SKM-1 (cell line): ENCODE measurements at regions not wholly inside any gene's neighbourhood (a gene's known extent, or its start where the extent isn't known, plus 50 kb on each side); places are given as distances from the start of the nearest gene placed in this dataset.
A peak's percentile ranks its signal among the peaks of the same experiment; 100 is the strongest.
"Not testable (repeated sequence)": the region's sequence is repeated elsewhere in the genome, so short reads cannot be mapped to it uniquely, and the experiment has no call there.

ENCODE experiments used
- DNase-seq: peaks from one replicate; lab custom pipeline; 2025; ENCODE audit not compliant: unreplicated experiment; lab: John Stamatoyannopoulos, UW

DNA sequence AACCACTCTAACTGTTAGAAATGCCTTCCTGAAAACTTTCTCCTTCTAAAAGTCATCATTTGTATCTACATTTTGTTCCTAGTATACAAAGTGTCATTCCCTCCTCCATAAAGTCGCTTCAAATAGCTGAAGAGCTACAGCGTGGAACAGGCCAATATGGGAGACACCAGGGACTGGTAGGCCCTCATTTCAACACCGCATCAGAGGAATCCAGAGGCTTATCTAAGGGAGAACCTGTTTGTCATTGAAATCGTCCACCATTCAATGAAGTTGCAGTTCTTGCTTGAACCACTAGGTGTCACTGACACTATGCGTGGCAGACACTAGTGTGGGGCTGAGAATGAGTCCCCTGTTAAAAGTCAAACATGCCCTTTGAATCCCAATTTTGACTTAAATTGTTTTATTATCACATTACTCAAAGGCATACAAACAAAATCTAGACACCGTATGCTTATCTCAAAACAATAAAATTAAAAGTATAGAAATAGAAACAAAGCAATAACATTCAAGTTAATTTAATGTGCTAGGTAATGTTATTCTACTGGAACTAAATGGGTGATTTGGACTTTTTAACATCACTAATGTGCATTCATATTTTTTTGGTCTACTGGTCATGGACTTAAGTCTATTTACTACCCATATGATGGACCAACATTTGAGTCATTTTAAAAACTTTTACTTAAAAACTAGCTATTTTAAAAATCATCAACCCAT lies 182.3 kb downstream of the FCRL5 start:
- DNase-seq: peak; percentile 71

- DNase-seq: not testable (repeated sequence)
Observed at GRCh38 chr1:157368941-157369340, 183.4 kb downstream of the FCRL5 start.

DNA sequence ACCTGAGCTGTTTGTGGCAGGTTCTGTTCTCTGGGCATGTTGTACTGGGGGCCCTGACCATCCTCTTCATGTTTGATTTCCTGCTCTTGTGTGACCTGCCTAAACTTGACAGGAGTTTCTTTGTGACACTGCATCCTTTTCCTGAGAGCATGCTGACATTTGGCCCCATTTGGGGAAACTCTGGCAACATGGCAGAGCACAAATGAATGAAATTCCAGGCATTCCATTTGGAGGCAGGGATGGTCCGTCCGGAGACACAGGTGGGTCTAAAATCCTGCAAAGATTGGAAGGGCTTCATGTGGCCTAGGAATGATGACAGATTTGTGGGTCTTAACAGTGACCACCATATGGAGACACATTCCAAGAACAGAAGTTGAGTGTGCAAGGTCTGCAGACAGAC lies 184.0 kb downstream of the FCRL5 start:
- no peak for DNase-seq

GRCh38 chr1:157367870-157368269 lies 184.4 kb downstream of the FCRL5 start:
- DNase-seq: no peak

DNA sequence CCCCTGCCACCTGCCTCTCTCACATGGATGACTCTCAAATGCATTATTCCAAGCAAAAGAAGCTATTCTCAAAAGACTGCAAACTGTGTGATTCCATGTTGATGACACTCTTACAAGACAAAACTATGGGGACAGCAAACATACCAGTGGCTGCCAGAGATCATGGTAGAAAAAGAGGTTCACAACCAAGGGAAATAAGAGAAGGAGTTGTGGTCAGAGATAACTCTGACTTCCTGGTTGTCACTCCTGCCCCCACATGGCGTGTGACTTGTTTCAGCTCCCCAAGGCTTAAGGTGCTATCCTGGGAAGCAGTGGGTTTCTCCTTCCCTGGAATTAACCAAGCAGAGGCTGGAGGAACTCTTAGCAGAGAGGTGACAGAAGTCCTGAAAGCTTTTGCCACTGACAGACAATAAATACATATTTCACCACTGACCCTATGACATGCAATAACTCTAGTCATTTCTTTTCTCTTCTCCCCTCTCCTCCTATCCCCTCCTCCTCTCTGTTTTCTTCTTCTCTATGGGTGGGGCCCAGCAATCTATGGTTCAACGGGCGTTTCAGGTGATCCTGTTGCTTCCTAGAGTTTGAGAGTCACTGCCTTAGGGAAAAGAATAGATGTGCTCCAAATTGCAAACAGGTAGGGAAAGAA lies 185.1 kb downstream of the FCRL5 start:
- no peak for DNase-seq

GRCh38 chr1:157364612-157365011 lies 187.7 kb downstream of the FCRL5 start:
- DNase-seq: no peak

DNA sequence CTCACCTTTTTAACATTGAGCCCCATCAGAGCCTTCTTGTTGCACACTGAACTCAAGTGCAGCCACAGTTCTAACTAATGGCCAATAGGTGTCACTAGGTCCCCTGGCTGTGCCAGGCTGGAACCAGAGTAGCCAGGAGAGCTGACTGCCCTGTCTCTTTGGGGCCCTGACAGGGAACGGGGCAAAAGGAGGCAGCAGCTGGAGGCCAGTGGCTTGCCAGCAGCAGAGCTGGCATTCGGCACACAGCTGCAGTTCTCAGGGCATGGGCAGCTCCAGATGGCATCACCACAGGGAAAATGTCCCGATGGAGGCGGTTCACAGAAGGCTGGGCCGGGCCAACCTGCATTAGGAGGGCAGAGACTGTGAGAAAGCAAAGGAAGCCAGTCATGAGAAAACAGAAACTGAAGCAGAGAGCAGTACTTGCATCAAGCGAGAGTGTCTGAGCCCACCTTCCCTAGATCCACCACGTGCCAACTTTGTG lies 188.6 kb downstream of the FCRL5 start:
- DNase-seq: peak; percentile 64

DNA sequence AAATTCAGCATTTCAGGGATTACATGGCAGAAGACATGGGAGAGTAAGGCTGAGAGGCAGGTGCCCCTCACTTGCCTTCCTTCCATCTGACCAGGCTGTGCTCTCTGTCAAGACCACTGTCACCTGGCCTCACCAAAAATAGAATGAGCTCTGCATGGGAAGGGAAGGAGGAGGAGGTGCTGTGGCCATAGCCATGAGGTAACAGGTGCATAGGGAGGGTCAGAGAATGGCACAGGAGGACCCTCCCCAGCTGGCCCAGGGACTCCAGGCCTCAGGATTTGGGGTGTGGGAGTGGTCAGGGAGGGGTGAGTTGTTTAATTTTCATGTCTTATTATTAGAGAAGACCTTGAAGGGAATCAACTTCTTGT lies 192.3 kb downstream of the FCRL5 start:
- DNase-seq: no peak

- DNase-seq: no peak
Observed at GRCh38 chr1:157359314-157360022, 192.8 kb downstream of the FCRL5 start.

- DNase-seq: no peak
Observed at GRCh38 chr1:157357111-157357510, 195.2 kb downstream of the FCRL5 start.

DNA sequence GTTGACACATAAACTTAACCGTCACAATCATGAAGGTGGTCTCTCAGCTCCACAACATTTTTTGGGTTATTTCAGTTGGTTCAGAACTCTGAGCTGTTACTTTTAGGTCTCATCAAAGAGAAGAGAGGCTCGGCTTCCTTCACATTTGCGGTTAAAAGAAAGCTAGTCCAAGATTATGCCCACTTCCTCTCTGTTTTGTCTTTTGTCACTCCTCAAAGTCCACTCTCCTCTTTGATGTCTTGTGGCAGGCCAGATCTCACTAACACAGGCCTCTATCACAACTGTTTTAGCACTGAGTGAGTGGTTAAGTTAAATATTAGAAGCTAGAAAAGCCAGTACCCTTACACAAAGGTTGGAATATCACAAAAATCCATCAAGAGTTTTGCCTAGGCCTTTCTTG lies 195.7 kb downstream of the FCRL5 start:
- DNase-seq: no peak

- DNase-seq: no peak
Observed at GRCh38 chr1:157353546-157353945, 198.8 kb downstream of the FCRL5 start.

- DNase-seq: no peak
Observed at GRCh38 chr1:157352817-157353408, 199.4 kb downstream of the FCRL5 start.

GRCh38 chr1:157352216-157352615 lies 200.1 kb downstream of the FCRL5 start:
- DNase-seq: no peak

DNA sequence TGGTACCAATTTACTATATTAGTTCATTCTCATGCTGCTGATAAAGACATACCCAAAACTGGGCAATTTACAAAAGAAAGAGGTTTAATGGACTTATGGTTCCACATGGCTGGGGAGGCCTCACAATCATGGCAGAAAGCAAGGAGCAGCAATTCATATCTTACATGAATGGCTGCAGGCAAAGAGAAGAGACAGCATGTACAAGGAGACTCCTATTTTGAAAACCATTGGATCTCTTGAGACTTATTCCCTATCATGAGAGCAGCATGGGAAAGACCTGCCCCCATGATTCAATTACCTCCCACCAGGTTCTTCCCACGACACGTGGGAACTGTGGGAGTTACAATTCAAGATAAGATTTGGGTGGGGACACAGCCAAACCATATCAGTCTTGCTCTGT lies 200.5 kb downstream of the FCRL5 start:
- not testable (repeated sequence) for DNase-seq

GRCh38 chr1:157348538-157349480 lies 203.5 kb downstream of the FCRL5 start:
- no peak for DNase-seq

- DNase-seq: no peak
Observed at GRCh38 chr1:157347506-157347905, 204.8 kb downstream of the FCRL5 start.

DNA sequence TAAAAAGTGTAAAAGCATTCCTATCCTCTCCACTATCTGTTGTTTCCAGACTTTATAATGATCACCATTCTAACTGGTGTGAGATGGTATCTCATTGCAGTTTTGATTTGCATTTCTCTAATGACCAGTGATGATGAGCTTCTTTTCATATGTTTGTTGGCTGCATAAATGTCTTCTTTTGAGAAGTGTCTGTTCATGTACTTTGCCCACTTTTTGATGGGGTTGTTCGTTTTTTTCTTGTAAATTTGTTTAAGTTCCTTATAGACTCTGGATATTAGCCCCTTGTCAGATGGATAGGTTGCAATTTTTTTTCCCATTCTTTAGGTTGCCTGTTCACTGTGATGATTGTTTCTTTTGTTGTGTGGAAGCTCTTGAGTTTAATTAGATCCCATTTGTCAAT lies 199.6 kb upstream of the ETV3 start:
- not testable (repeated sequence) for DNase-seq

GRCh38 chr1:157335056-157335455 lies 196.9 kb upstream of the ETV3 start:
- DNase-seq: no peak

- DNase-seq: no peak
Observed at GRCh38 chr1:157334041-157334440, 195.8 kb upstream of the ETV3 start.

- not testable (repeated sequence) for DNase-seq
Observed at GRCh38 chr1:157330177-157330576, 192.0 kb upstream of the ETV3 start.
